Kidney (tissue), 13 donors: ENCODE measurements at regions not wholly inside any gene's neighbourhood (a gene's known extent, or its start where the extent isn't known, plus 50 kb on each side); places are given as distances from the start of the nearest gene placed in this dataset.
A peak's percentile ranks its signal among the peaks of the same experiment; 100 is the strongest.

Experiments
- DNase-seq, 5 donors: peaks; one replicate each; pipeline ENCODE4 v3.0.0-alpha.2; 2013 to 2020
- FAIRE-seq: peaks from 2 replicates; lab custom pipeline; 2012; peaks lifted over from hg19 to GRCh38; lab: Jason Lieb, UNC
- H3K27ac ChIP-seq, 2 donors: one replicate each; pipeline ENCODE4 v1.7.0; 2013; ENCODE audit warnings: low read depth in 2 of 2, low read length in 2 of 2, inconsistent platforms in 1 of 2
- H3K27me3 ChIP-seq: one replicate; pipeline ENCODE4 v1.7.1; 2013; ENCODE audit warnings: low read length, inconsistent platforms; ENCODE audit not compliant: control insufficient read depth, insufficient read depth
- H3K36me3 ChIP-seq, 3 donors: one replicate each; pipeline versions ENCODE4 v1.7.0 to v1.7.1; 2013; ENCODE audit warnings: low read length in 3 of 3, control low read depth in 1 of 3, inconsistent platforms in 1 of 3; ENCODE audit not compliant: insufficient read depth in 3 of 3, control insufficient read depth in 2 of 3
- H3K4me1 ChIP-seq, 3 donors: one replicate each; pipeline versions ENCODE4 v1.7.0 to v1.7.1; 2013; ENCODE audit warnings: low read length in 3 of 3, inconsistent platforms in 1 of 3, low read depth in 1 of 3; ENCODE audit not compliant: control insufficient read depth in 2 of 3, insufficient read depth in 2 of 3
- H3K4me3 ChIP-seq, 3 donors: one replicate each; pipeline versions ENCODE4 v1.7.0 to v1.8.1; 2013; ENCODE audit warnings: low read length in 3 of 3, control low read depth in 1 of 3, inconsistent platforms in 1 of 3
- H3K9ac ChIP-seq, 3 donors: one replicate each; pipeline versions ENCODE4 v1.7.0 to v1.7.1; 2013; ENCODE audit warnings: low read length in 3 of 3, control low read depth in 1 of 3, inconsistent platforms in 1 of 3
- H3K9me3 ChIP-seq, 3 donors: one replicate each; pipeline versions ENCODE4 v1.7.0 to v1.7.1; 2013; ENCODE audit warnings: low read length in 3 of 3, control low read depth in 1 of 3, inconsistent platforms in 1 of 3; ENCODE audit not compliant: control insufficient read depth in 2 of 3, insufficient read depth in 1 of 3
- CTCF ChIP-seq: IDR thresholded peaks from 3 replicates; pipeline ENCODE4 v1.5.1; 2012; ENCODE audit warnings: mild to moderate bottlenecking, moderate library complexity, borderline replicate concordance; ENCODE audit not compliant: insufficient read depth; ENCODE audit errors: extremely low read depth
- intact Hi-C: fragments of 100-400 bp; cut with DNase I; formaldehyde crosslinking; loops from one replicate; pipeline ENCODE4 v1.11.1; 2022
- donor health status: control.
- donor health status: control.
- donor health status: control.
- donor health status: control.
- donor health status: control.
- donor health status: DM: yes; HTN: yes; CAD: no.
- donor health status: Normal renal cell carcinoma (clear cell type).

- Histone ChIP-seq H3K9ac (no peak overlapping the region), H3K27ac (no peak overlapping the region), H3K4me1 (no peaks in the 10 kb centered on the region), H3K9me3 (no peaks in the 10 kb centered on the region), H3K27me3 (no peaks in the 10 kb centered on the region), H3K36me3 (no peaks in the 10 kb centered on the region), H3K4me3 (no peak overlapping the region)
- FAIRE-seq (no peak), DNase-seq (no peak)
- intact Hi-C loops, result no loop called here
- TF ChIP-seq CTCF, result no peak
Observed at GRCh38 chrX:57848857-57849256, 61.4 kb downstream of the ZXDA start.

GRCh38 chrX:57822818-57823217, 87.4 kb downstream of the ZXDA start:
- H3K4me3 ChIP-seq, result no peak overlapping the region
- no peaks in the 10 kb centered on the region for H3K9me3 ChIP-seq
- no peaks in the 10 kb centered on the region for H3K36me3 ChIP-seq
- FAIRE-seq, result no peak
- intact Hi-C loops, result loop anchor here (10.0 kb wide), 1 partner anchor 102 kb away; no protein-coding TSS in a partner anchor
- H3K4me1 ChIP-seq, result no peaks in the 10 kb centered on the region
- TF ChIP-seq CTCF, result no peak
- H3K27ac ChIP-seq, result no peak overlapping the region
- no peak for DNase-seq
- H3K9ac ChIP-seq, result no peak overlapping the region
- H3K27me3 ChIP-seq, result no peaks in the 10 kb centered on the region

- H3K4me3 ChIP-seq, result peak overlapping the region in 2 of 3 donors; percentile 55 to 58
- no peaks in the 10 kb centered on the region for H3K36me3 ChIP-seq
- intact Hi-C loops, result loop anchor here (10.0 kb wide), 1 partner anchor 102 kb away; no protein-coding TSS in a partner anchor
- no peak for TF ChIP-seq CTCF
- H3K27me3 ChIP-seq, result no peaks in the 10 kb centered on the region
- no peak for FAIRE-seq
- H3K9me3 ChIP-seq, result no peaks in the 10 kb centered on the region
- no peaks in the 10 kb centered on the region for H3K4me1 ChIP-seq
- H3K9ac ChIP-seq, result no peak overlapping the region
- DNase-seq, result no peak
- H3K27ac ChIP-seq, result no peak overlapping the region
Observed at GRCh38 chrX:57822398-57822797, 87.9 kb downstream of the ZXDA start.
